WTC11 (cell line): ENCODE measurements at regions not wholly inside any gene's neighbourhood (a gene's known extent, or its start where the extent isn't known, plus 50 kb on each side); places are given as distances from the start of the nearest gene placed in this dataset.

Source experiments
- ATAC-seq: fragments of 200-7000 bp; cut with Tn5 transposase; 2 replicates; pipeline ENCODE4 v1.10.0; 2021; ENCODE audit warnings: mild to moderate bottlenecking, moderate library complexity
- CTCF ChIA-PET: fragments of 300-600 bp; sonication (Branson Sonifier 250); formaldehyde crosslinking; loops from one replicate; lab custom pipeline; 2021; ENCODE audit warnings: antibody characterized with exemption; lab: Charles Lee
- POLR2A ChIA-PET: fragments of 350-600 bp; sonication (Branson Sonifier 250); formaldehyde crosslinking; loops from one replicate; lab custom pipeline; 2021; ENCODE audit warnings: antibody characterized with exemption; lab: Charles Lee
- DNase-seq: peaks from one replicate; pipeline ENCODE4 v3.0.0; 2021; ENCODE audit warnings: low spot score
- H3K27ac Mint-ChIP-seq: 2 replicates; pipeline ENCODE4 v1.8.0; 2021; ENCODE audit warnings: mixed read lengths
- H3K27me3 Mint-ChIP-seq: 2 replicates; pipeline ENCODE4 v1.8.0; 2021; ENCODE audit warnings: low read depth, mild to moderate bottlenecking, moderate library complexity, mixed read lengths
- H3K36me3 Mint-ChIP-seq: 2 replicates; pipeline ENCODE4 v1.8.0; 2021; ENCODE audit warnings: mixed read lengths
- H3K4me1 Mint-ChIP-seq: 2 replicates; pipeline ENCODE4 v1.8.0; 2022; ENCODE audit warnings: mixed read lengths
- H3K4me3 Mint-ChIP-seq: 2 replicates; pipeline ENCODE4 v1.8.0; 2021; ENCODE audit warnings: mild to moderate bottlenecking, moderate library complexity, mixed read lengths
- H3K9me3 Mint-ChIP-seq: 2 replicates; pipeline ENCODE4 v1.8.0; 2021; ENCODE audit warnings: mixed read lengths
- ARID4B ChIP-seq: sonication (generic); formaldehyde crosslinking; IDR thresholded peaks from 2 replicates; pipeline ENCODE4 v1.8.0; 2023; ENCODE audit warnings: missing genetic modification reagents, mild to moderate bottlenecking, borderline replicate concordance
- CREB1 ChIP-seq: sonication (generic); formaldehyde crosslinking; IDR thresholded peaks from 2 replicates; pipeline ENCODE4 v1.8.0; 2023; ENCODE audit warnings: mild to moderate bottlenecking, missing genetic modification reagents
- ETV6 ChIP-seq: sonication (generic); formaldehyde crosslinking; IDR thresholded peaks from 2 replicates; pipeline ENCODE4 v1.8.1; 2022; ENCODE audit warnings: mild to moderate bottlenecking, missing genetic modification reagents
- FOXP1 ChIP-seq: sonication (generic); formaldehyde crosslinking; IDR thresholded peaks from 2 replicates; pipeline ENCODE4 v1.8.0; 2022; ENCODE audit warnings: missing genetic modification reagents, mild to moderate bottlenecking, moderate library complexity, borderline replicate concordance
- GTF2I ChIP-seq: fragments of 250-450 bp; sonication (Bioruptor Pico); conservative IDR thresholded peaks from 2 replicates; pipeline ENCODE4 v1.4.0; 2021; ENCODE audit warnings: mild to moderate bottlenecking
- HMGXB4 ChIP-seq: sonication (generic); formaldehyde crosslinking; IDR thresholded peaks from 2 replicates; pipeline ENCODE4 v1.8.1; 2023; ENCODE audit warnings: mild to moderate bottlenecking, moderate library complexity, missing genetic modification reagents
- SMAD4 ChIP-seq: sonication (generic); formaldehyde crosslinking; IDR thresholded peaks from 2 replicates; pipeline ENCODE4 v1.8.0; 2022; ENCODE audit warnings: mild to moderate bottlenecking, missing genetic modification reagents
- ZNF232 ChIP-seq: sonication (generic); formaldehyde crosslinking; IDR thresholded peaks from 2 replicates; pipeline ENCODE4 v1.8.0; 2022; ENCODE audit warnings: mild to moderate bottlenecking, missing genetic modification reagents
- ZNF317 ChIP-seq: sonication (generic); formaldehyde crosslinking; IDR thresholded peaks from 2 replicates; pipeline ENCODE4 v1.8.1; 2023; ENCODE audit warnings: low read depth, mild to moderate bottlenecking, moderate library complexity, missing genetic modification reagents, borderline replicate concordance
- ZNF425 ChIP-seq: fragments of 250-450 bp; sonication (Bioruptor Pico); conservative IDR thresholded peaks from 2 replicates; pipeline ENCODE4 v1.9.0; 2021; ENCODE audit warnings: mild to moderate bottlenecking
- TF ChIP-seq, protein P1 (sequence below): fragments of 250-450 bp; sonication (Bioruptor Pico); IDR thresholded peaks from 2 replicates; pipeline ENCODE4 v1.9.0; 2021; ENCODE audit warnings: mild to moderate bottlenecking, borderline replicate concordance
- TF ChIP-seq, protein P2 (sequence below): sonication (generic); formaldehyde crosslinking; IDR thresholded peaks from 2 replicates; pipeline ENCODE4 v1.8.1; 2022; ENCODE audit warnings: low read depth, mild to moderate bottlenecking, moderate library complexity, missing genetic modification reagents, borderline replicate concordance
- TF ChIP-seq, protein P3 (sequence below): sonication (generic); formaldehyde crosslinking; IDR thresholded peaks from 2 replicates; pipeline ENCODE4 v1.8.0; 2022; ENCODE audit warnings: missing genetic modification reagents

- TF ChIP-seq, protein P1, sequence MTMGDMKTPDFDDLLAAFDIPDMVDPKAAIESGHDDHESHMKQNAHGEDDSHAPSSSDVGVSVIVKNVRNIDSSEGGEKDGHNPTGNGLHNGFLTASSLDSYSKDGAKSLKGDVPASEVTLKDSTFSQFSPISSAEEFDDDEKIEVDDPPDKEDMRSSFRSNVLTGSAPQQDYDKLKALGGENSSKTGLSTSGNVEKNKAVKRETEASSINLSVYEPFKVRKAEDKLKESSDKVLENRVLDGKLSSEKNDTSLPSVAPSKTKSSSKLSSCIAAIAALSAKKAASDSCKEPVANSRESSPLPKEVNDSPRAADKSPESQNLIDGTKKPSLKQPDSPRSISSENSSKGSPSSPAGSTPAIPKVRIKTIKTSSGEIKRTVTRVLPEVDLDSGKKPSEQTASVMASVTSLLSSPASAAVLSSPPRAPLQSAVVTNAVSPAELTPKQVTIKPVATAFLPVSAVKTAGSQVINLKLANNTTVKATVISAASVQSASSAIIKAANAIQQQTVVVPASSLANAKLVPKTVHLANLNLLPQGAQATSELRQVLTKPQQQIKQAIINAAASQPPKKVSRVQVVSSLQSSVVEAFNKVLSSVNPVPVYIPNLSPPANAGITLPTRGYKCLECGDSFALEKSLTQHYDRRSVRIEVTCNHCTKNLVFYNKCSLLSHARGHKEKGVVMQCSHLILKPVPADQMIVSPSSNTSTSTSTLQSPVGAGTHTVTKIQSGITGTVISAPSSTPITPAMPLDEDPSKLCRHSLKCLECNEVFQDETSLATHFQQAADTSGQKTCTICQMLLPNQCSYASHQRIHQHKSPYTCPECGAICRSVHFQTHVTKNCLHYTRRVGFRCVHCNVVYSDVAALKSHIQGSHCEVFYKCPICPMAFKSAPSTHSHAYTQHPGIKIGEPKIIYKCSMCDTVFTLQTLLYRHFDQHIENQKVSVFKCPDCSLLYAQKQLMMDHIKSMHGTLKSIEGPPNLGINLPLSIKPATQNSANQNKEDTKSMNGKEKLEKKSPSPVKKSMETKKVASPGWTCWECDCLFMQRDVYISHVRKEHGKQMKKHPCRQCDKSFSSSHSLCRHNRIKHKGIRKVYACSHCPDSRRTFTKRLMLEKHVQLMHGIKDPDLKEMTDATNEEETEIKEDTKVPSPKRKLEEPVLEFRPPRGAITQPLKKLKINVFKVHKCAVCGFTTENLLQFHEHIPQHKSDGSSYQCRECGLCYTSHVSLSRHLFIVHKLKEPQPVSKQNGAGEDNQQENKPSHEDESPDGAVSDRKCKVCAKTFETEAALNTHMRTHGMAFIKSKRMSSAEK (CRISPR knock-in tag): no peak
- TF ChIP-seq ZNF232 (CRISPR knock-in tag): no peak
- no peak for TF ChIP-seq GTF2I (CRISPR knock-in tag)
- no peak for TF ChIP-seq ZNF425 (CRISPR knock-in tag)
- no peak for TF ChIP-seq SMAD4 (CRISPR knock-in tag)
Observed at GRCh38 chr12:90067791-90068190, 359.2 kb upstream of the ATP2B1 start (continued).

GRCh38 chr12:90064852-90065801 is 356.5 kb upstream of the ATP2B1 start:
- ChIA-PET CTCF (no interaction called here), POLR2A (no interaction called here)
- TF ChIP-seq CREB1 (CRISPR knock-in tag): no peak
- TF ChIP-seq, protein P2, sequence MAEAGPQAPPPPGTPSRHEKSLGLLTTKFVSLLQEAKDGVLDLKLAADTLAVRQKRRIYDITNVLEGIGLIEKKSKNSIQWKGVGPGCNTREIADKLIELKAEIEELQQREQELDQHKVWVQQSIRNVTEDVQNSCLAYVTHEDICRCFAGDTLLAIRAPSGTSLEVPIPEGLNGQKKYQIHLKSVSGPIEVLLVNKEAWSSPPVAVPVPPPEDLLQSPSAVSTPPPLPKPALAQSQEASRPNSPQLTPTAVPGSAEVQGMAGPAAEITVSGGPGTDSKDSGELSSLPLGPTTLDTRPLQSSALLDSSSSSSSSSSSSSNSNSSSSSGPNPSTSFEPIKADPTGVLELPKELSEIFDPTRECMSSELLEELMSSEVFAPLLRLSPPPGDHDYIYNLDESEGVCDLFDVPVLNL (CRISPR knock-in tag): no peak
- TF ChIP-seq ETV6 (CRISPR knock-in tag): no peak
- no peak for TF ChIP-seq ZNF317 (CRISPR knock-in tag)
- TF ChIP-seq ZNF232 (CRISPR knock-in tag): no peak
- TF ChIP-seq, protein P3, sequence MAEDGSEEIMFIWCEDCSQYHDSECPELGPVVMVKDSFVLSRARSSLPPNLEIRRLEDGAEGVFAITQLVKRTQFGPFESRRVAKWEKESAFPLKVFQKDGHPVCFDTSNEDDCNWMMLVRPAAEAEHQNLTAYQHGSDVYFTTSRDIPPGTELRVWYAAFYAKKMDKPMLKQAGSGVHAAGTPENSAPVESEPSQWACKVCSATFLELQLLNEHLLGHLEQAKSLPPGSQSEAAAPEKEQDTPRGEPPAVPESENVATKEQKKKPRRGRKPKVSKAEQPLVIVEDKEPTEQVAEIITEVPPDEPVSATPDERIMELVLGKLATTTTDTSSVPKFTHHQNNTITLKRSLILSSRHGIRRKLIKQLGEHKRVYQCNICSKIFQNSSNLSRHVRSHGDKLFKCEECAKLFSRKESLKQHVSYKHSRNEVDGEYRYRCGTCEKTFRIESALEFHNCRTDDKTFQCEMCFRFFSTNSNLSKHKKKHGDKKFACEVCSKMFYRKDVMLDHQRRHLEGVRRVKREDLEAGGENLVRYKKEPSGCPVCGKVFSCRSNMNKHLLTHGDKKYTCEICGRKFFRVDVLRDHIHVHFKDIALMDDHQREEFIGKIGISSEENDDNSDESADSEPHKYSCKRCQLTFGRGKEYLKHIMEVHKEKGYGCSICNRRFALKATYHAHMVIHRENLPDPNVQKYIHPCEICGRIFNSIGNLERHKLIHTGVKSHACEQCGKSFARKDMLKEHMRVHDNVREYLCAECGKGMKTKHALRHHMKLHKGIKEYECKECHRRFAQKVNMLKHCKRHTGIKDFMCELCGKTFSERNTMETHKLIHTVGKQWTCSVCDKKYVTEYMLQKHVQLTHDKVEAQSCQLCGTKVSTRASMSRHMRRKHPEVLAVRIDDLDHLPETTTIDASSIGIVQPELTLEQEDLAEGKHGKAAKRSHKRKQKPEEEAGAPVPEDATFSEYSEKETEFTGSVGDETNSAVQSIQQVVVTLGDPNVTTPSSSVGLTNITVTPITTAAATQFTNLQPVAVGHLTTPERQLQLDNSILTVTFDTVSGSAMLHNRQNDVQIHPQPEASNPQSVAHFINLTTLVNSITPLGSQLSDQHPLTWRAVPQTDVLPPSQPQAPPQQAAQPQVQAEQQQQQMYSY (CRISPR knock-in tag): no peak
- TF ChIP-seq ARID4B (CRISPR knock-in tag): no peak
- no peak for TF ChIP-seq HMGXB4 (CRISPR knock-in tag)
- TF ChIP-seq FOXP1 (CRISPR knock-in tag): no peak
- ATAC-seq (no peak), DNase-seq (no peak)
- H3K27me3 Mint-ChIP-seq: no peaks in the 10 kb centered on the region
- H3K4me3 Mint-ChIP-seq: no peak overlapping the region
- H3K36me3 Mint-ChIP-seq: no peaks in the 10 kb centered on the region
- H3K4me1 Mint-ChIP-seq: peaks cover 6% of the 10 kb centered on the region
- no peak overlapping the region for H3K27ac Mint-ChIP-seq
- H3K9me3 Mint-ChIP-seq: 0 out of 2 replicates have a peak, but pooled peaks cover 3% of the 10 kb centered on the region
